Keratinocyte (primary cell): ENCODE measurements at regions not wholly inside any gene's neighbourhood (a gene's known extent, or its start where the extent isn't known, plus 50 kb on each side); places are given as distances from the start of the nearest gene placed in this dataset.

Source experiments
- DNase-seq: peaks from one replicate; pipeline ENCODE4 v3.0.0-alpha.2; 2011; ENCODE audit warnings: low read depth, missing footprints, low spot score
- FAIRE-seq: peaks from 2 replicates; lab custom pipeline; 2011; peaks lifted over from hg19 to GRCh38; lab: Jason Lieb, UNC
- H2AFZ ChIP-seq: 2 replicates; pipeline ENCODE4 v1.6.0; 2012; ENCODE audit warnings: low read length, control low read depth, inconsistent platforms; ENCODE audit not compliant: control insufficient read depth
- H3K27ac ChIP-seq: 2 replicates; pipeline ENCODE4 v1.5.1; 2011; ENCODE audit warnings: low read length; ENCODE audit not compliant: control insufficient read depth, insufficient read depth
- H3K27me3 ChIP-seq: 3 replicates; pipeline ENCODE4 v1.6.0; 2011; ENCODE audit warnings: low read length; ENCODE audit not compliant: control insufficient read depth, insufficient read depth; ENCODE audit errors: extremely low read depth
- H3K36me3 ChIP-seq, 2 experiments: 2 replicates in 1 of 2; 3 replicates in 1 of 2; pipeline ENCODE4 v1.5.1; 2011; ENCODE audit warnings: low read length in 2 of 2, mild to moderate bottlenecking in 1 of 2; ENCODE audit not compliant: control insufficient read depth in 2 of 2, insufficient read depth in 2 of 2; ENCODE audit errors: extremely low read depth in 1 of 2
- H3K4me1 ChIP-seq: 3 replicates; pipeline ENCODE4 v1.5.1; 2011; ENCODE audit warnings: low read length; ENCODE audit not compliant: control insufficient read depth, insufficient read depth; ENCODE audit errors: extremely low read depth
- H3K4me2 ChIP-seq: 3 replicates; pipeline ENCODE4 v1.6.0; 2011; ENCODE audit warnings: low read depth, low read length; ENCODE audit not compliant: control insufficient read depth, insufficient read depth; ENCODE audit errors: extremely low read depth
- H3K4me3 ChIP-seq, 3 experiments: fragments of 200-600 bp in 1 of 3; sonication (generic) in 1 of 3; 2 replicates in 2 of 3; 3 replicates in 1 of 3; pipeline ENCODE4 v1.5.1; 2011 to 2016; ENCODE audit warnings: low read length in 3 of 3, mild to moderate bottlenecking in 3 of 3, control low read depth in 2 of 3, inconsistent platforms in 1 of 3, low read depth in 1 of 3, mixed read lengths in 1 of 3, mixed run types in 1 of 3, moderate library complexity in 1 of 3; ENCODE audit not compliant: control insufficient read depth in 2 of 3, insufficient read depth in 2 of 3; ENCODE audit errors: extremely low read depth in 1 of 3
- H3K79me2 ChIP-seq: 2 replicates; pipeline ENCODE4 v1.6.0; 2012; ENCODE audit warnings: low read length; ENCODE audit not compliant: control insufficient read depth, insufficient read depth
- H3K9ac ChIP-seq: 3 replicates; pipeline ENCODE4 v1.6.0; 2011; ENCODE audit warnings: low read length; ENCODE audit not compliant: control insufficient read depth, insufficient read depth; ENCODE audit errors: extremely low read depth
- H3K9me1 ChIP-seq: 3 replicates; pipeline ENCODE4 v1.6.0; 2011; ENCODE audit warnings: low read length; ENCODE audit not compliant: control insufficient read depth, insufficient read depth; ENCODE audit errors: extremely low read depth
- H3K9me3 ChIP-seq: 2 replicates; pipeline ENCODE4 v1.5.1; 2012; ENCODE audit warnings: low read depth, low read length; ENCODE audit not compliant: control insufficient read depth
- H4K20me1 ChIP-seq: 3 replicates; pipeline ENCODE4 v1.6.0; 2011; ENCODE audit warnings: low read length; ENCODE audit not compliant: control insufficient read depth, insufficient read depth; ENCODE audit errors: extremely low read depth
- CTCF ChIP-seq, 3 experiments: IDR thresholded peaks in 1 of 3; conservative IDR thresholded peaks in 1 of 3; optimal IDR thresholded peaks in 1 of 3; 2 replicates in 2 of 3; 3 replicates in 1 of 3; pipeline versions ENCODE3 to v1.5.1; 2011; ENCODE audit warnings: low read length in 3 of 3, mild to moderate bottlenecking in 3 of 3, moderate library complexity in 2 of 3, control low read depth in 1 of 3, inconsistent platforms in 1 of 3; ENCODE audit not compliant: insufficient read depth in 2 of 3; ENCODE audit errors: extremely low read depth in 1 of 3
- EZH2 ChIP-seq: IDR thresholded peaks from one replicate; pipeline ENCODE4 v1.6.1; 2012; ENCODE audit warnings: inconsistent platforms, mild to moderate bottlenecking, low read length, moderate library complexity
- dilution Hi-C: fragments of 300-500 bp; cut with MboI; formaldehyde crosslinking; loops from one replicate; pipeline ENCODE4 v1.7.0; 2020; ENCODE audit warnings: low sequenced_read_pairs; ENCODE audit not compliant: extremely low pct_ligation_motif_present

DNA sequence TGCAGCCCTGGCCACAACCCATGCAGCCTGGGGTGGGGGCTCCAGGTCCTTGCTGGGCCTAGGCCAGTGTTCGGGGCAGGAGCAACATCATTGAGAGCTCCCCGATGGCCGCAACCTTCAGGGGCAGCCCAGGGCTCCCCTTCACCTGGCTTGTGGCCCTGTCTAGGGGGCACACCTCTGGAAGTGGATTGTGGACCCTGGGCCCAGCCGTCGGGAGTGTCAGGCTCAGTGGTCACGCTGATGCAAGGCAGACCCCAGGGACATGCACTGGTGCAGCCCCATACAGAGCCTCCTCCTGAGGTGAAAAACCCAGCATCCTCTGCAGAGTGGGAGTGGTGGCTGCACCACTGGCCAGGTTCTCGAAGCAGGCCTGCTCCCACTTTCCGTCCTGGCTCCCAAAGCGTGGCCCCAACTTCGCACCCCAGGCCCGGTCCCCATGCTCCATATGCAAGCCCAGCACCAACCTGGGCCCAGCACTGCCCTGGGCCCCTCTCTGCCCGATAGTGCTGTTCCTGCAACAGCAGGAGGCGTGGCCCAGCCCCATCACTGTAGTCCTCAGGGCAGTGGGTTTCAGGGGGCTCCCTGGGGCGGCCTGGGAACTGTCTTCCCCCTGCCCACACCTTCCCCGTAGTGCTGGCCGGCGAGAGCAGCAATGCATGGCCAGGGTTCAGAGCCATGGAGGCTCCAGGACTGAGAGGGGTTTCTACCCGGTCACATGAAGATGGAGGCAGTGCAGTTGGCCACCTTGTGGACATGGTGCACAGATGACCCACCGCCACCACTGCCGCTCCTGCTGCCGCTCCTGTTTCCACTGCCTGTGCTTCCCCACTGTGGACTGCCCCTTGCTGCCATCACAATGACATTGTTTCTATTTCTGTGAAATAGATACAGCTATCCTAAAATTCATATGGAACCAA lies 303.9 kb upstream of the NRG3 start:
- no peak overlapping the region for H3K4me3 ChIP-seq
- no peaks in the 10 kb centered on the region for H4K20me1 ChIP-seq
- no peaks in the 10 kb centered on the region for H3K36me3 ChIP-seq
- H2AFZ ChIP-seq = no peak overlapping the region
- H3K27ac ChIP-seq = no peak overlapping the region
- H3K4me1 ChIP-seq = no peaks in the 10 kb centered on the region
- H3K4me2 ChIP-seq = no peak overlapping the region
- H3K9ac ChIP-seq = no peak overlapping the region
- H3K9me1 ChIP-seq = no peaks in the 10 kb centered on the region
- H3K27me3 ChIP-seq = no peaks in the 10 kb centered on the region
- DNase-seq (no peak), FAIRE-seq (no peak)
- H3K79me2 ChIP-seq = no peaks in the 10 kb centered on the region
- TF ChIP-seq EZH2 (no peak), CTCF (optimal IDR thresholded peaks at IDR 0.05 in 1 of 3, IDR thresholded peaks at IDR 0.05 in 1 of 3, conservative IDR thresholded peaks at IDR 0.05 in 1 of 3; ENCODE audit: extremely low read depth in 1 of 3, insufficient read depth in 2 of 3, low read length in 3 of 3) (no peak)
- no peaks in the 10 kb centered on the region for H3K9me3 ChIP-seq
- dilution Hi-C loops = no loop called here

DNA sequence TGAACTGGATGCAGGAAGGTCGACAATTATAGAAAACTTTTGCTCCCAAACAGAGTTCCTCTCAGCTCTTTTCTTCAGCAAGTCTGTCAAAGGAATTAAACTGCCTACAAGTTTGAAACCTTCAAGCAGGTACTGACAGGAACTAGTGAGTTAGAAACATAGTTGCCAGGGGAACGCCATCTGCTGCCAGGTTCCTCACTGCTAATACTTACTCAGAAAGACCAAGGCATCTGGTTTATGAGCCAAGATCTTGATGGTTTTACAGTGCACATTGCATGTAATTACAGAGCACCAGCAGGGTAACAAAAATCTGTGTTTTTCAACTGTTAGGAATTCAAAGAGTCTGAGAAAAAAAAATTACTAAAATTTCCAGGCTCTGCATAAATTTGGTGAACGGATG lies 300.0 kb upstream of the NRG3 start:
- H3K36me3 ChIP-seq = no peaks in the 10 kb centered on the region
- FAIRE-seq = no peak
- H3K4me3 ChIP-seq = no peak overlapping the region
- H3K4me1 ChIP-seq = no peaks in the 10 kb centered on the region
- dilution Hi-C loops = no loop called here
- H2AFZ ChIP-seq = no peak overlapping the region
- no peak overlapping the region for H3K9ac ChIP-seq
- H3K9me1 ChIP-seq = no peaks in the 10 kb centered on the region
- H3K4me2 ChIP-seq = no peak overlapping the region
- no peak overlapping the region for H3K27ac ChIP-seq
- no peaks in the 10 kb centered on the region for H3K79me2 ChIP-seq
- no peaks in the 10 kb centered on the region for H4K20me1 ChIP-seq
- TF ChIP-seq CTCF (optimal IDR thresholded peaks at IDR 0.05 in 1 of 3, IDR thresholded peaks at IDR 0.05 in 1 of 3, conservative IDR thresholded peaks at IDR 0.05 in 1 of 3; ENCODE audit: extremely low read depth in 1 of 3, insufficient read depth in 2 of 3, low read length in 3 of 3) (no peak), EZH2 (no peak)
- no peaks in the 10 kb centered on the region for H3K27me3 ChIP-seq
- H3K9me3 ChIP-seq = no peaks in the 10 kb centered on the region
- no peak for DNase-seq
